Panc1 (cell line): ENCODE measurements at regions not wholly inside any gene's neighbourhood (a gene's known extent, or its start where the extent isn't known, plus 50 kb on each side); places are given as distances from the start of the nearest gene placed in this dataset.

Source experiments
- ATAC-seq: fragments of 200-7000 bp; cut with Tn5 transposase; 2 replicates; pipeline ENCODE4 v1.9.1; 2020; ENCODE audit warnings: mild to moderate bottlenecking, moderate library complexity
- BruUV-seq: library from RNA; stranded (reverse); fragments of 400-500 nt; replicated peaks from 2 replicates; lab custom pipeline; 2021; lab: Mats Ljungman, UMichigan
- CTCF ChIA-PET: fragments of 300-600 bp; sonication (Branson Sonifier 250); formaldehyde crosslinking; loops from one replicate; lab custom pipeline; 2022; ENCODE audit warnings: antibody characterized with exemption; lab: Charles Lee
- POLR2A ChIA-PET: fragments of 300-600 bp; sonication (Branson Sonifier 250); formaldehyde crosslinking; loops from one replicate; lab custom pipeline; 2022; ENCODE audit warnings: antibody characterized with exemption; lab: Charles Lee
- DNase-seq: peaks from one replicate; pipeline ENCODE4 v3.0.0-alpha.2; 2010; ENCODE audit warnings: low read depth, low spot score
- H3K27ac ChIP-seq: 2 replicates; pipeline ENCODE4 v1.5.1; 2011; ENCODE audit warnings: mild to moderate bottlenecking, low read length, inconsistent platforms
- H3K27me3 ChIP-seq: fragments of 200-500 bp; sonication (Bioruptor generic); 2 replicates; pipeline ENCODE4 v1.6.0; 2014; ENCODE audit warnings: low read length, inconsistent platforms; ENCODE audit not compliant: control insufficient read depth, insufficient read depth
- H3K36me3 ChIP-seq: fragments of 200-500 bp; sonication (Bioruptor generic); 2 replicates; pipeline ENCODE4 v1.5.1; 2014; ENCODE audit warnings: inconsistent platforms, mild to moderate bottlenecking, low read length, moderate library complexity; ENCODE audit not compliant: control insufficient read depth, insufficient read depth
- H3K4me1 ChIP-seq: 2 replicates; pipeline ENCODE4 v1.5.1; 2011; ENCODE audit warnings: inconsistent platforms, mild to moderate bottlenecking, low read length, moderate library complexity; ENCODE audit not compliant: control insufficient read depth, insufficient read depth
- H3K4me3 ChIP-seq, 2 experiments: 2 replicates each; pipeline ENCODE4 v1.5.1; 2011 to 2012; ENCODE audit warnings: low read depth in 2 of 2, low read length in 2 of 2, mild to moderate bottlenecking in 2 of 2, inconsistent platforms in 1 of 2, moderate library complexity in 1 of 2
- H3K9me3 ChIP-seq: fragments of 200-500 bp; sonication (Bioruptor generic); 2 replicates; pipeline ENCODE4 v1.5.1; 2014; ENCODE audit warnings: low read depth, mild to moderate bottlenecking, inconsistent platforms, low read length, moderate library complexity; ENCODE audit not compliant: control insufficient read depth, insufficient read depth
- CTCF ChIP-seq: fragments of 450-650 bp; IDR thresholded peaks from 2 replicates; pipeline ENCODE4 v1.5.1; 2017; ENCODE audit warnings: mild to moderate bottlenecking
- POLR2AphosphoS5 ChIP-seq: IDR thresholded peaks from 2 replicates; pipeline ENCODE4 v1.6.1; 2012; ENCODE audit warnings: mild to moderate bottlenecking, low read depth, low read length, moderate library complexity
- REST ChIP-seq, 2 experiments: IDR thresholded peaks; 2 replicates each; pipeline ENCODE4 v1.6.1; 2011 to 2012; ENCODE audit warnings: low read depth in 2 of 2, control low read depth in 1 of 2, low read length in 1 of 2, mild to moderate bottlenecking in 1 of 2, moderate library complexity in 1 of 2; ENCODE audit not compliant: insufficient read depth in 1 of 2
- SIN3A ChIP-seq: IDR thresholded peaks from 2 replicates; pipeline ENCODE4 v1.6.1; 2012; ENCODE audit warnings: low read depth, mild to moderate bottlenecking, low read length, moderate library complexity, borderline replicate concordance; ENCODE audit not compliant: insufficient read depth
- TCF7L2 ChIP-seq: IDR thresholded peaks from 2 replicates; pipeline ENCODE4 v1.6.1; 2011; ENCODE audit warnings: mild to moderate bottlenecking, low read depth, low read length, inconsistent platforms
- in situ Hi-C: cut with HindIII; loops from 2 replicates; pipeline ENCODE4 v1.10.0; 2016; ENCODE audit warnings: low sequenced_read_pairs, low pct_unique_long_range_greater_than_20kb
- intact Hi-C: fragments of 100-400 bp; cut with micrococcal nuclease; formaldehyde crosslinking; loops from one replicate; pipeline ENCODE4 v1.10.0; 2022; ENCODE audit not compliant: unreplicated experiment

- H3K4me1 ChIP-seq, result no peaks in the 10 kb centered on the region
- no peak for DNase-seq
- TF ChIP-seq REST (IDR thresholded peaks at IDR 0.05; ENCODE audit: insufficient read depth in 1 of 2, low read depth in 2 of 2, low read length in 1 of 2) (no peak), CTCF (no peak), TCF7L2 (no peak), SIN3A (no peak), POLR2AphosphoS5 (no peak)
- H3K27ac ChIP-seq, result no peak overlapping the region
- no TSS peak for BruUV-seq
- ChIA-PET CTCF (no interaction called here), POLR2A (no interaction called here)
- H3K4me3 ChIP-seq, result no peak overlapping the region
- in situ Hi-C loops, result no loop called here
- no peak for ATAC-seq
- no peaks in the 10 kb centered on the region for H3K36me3 ChIP-seq
- no peaks in the 10 kb centered on the region for H3K9me3 ChIP-seq
- H3K27me3 ChIP-seq, result no peaks in the 10 kb centered on the region
- intact Hi-C loops, result no loop called here
These were observed 256.2 kb upstream of the PITRM1 start for GRCh38 chr10:3428826-3429225.

GRCh38 chr10:3427950-3428354, 255.4 kb upstream of the PITRM1 start:
- Histone ChIP-seq H3K36me3 (no peaks in the 10 kb centered on the region), H3K27ac (no peak overlapping the region), H3K9me3 (no peaks in the 10 kb centered on the region), H3K4me3 (no peak overlapping the region), H3K4me1 (no peaks in the 10 kb centered on the region), H3K27me3 (no peaks in the 10 kb centered on the region)
- ChIA-PET POLR2A (no interaction called here), CTCF (no interaction called here)
- in situ Hi-C loops, result no loop called here
- intact Hi-C loops, result no loop called here
- no peak for ATAC-seq
- DNase-seq, result no peak
- BruUV-seq, result no TSS peak
- TF ChIP-seq TCF7L2 (no peak), SIN3A (no peak)

- TF ChIP-seq TCF7L2 (no peak), POLR2AphosphoS5 (no peak)
- CTCF ChIA-PET, result no interaction called here
- Histone ChIP-seq H3K9me3 (no peaks in the 10 kb centered on the region), H3K27me3 (no peaks in the 10 kb centered on the region), H3K27ac (no peak overlapping the region), H3K36me3 (no peaks in the 10 kb centered on the region), H3K4me3 (no peak overlapping the region), H3K4me1 (no peaks in the 10 kb centered on the region)
- in situ Hi-C loops (no loop called here), intact Hi-C loops (no loop called here)
- ATAC-seq (no peak), DNase-seq (no peak)
- POLR2A ChIA-PET, result no interaction called here
- no TSS peak for BruUV-seq
These were observed 254.8 kb upstream of the PITRM1 start for GRCh38 chr10:3427347-3427746.
